ENCODE measurements at regions not wholly inside any gene's neighbourhood (a gene's known extent, or its start where the extent isn't known, plus 50 kb on each side); places are given as distances from the start of the nearest gene placed in this dataset.

DNA sequence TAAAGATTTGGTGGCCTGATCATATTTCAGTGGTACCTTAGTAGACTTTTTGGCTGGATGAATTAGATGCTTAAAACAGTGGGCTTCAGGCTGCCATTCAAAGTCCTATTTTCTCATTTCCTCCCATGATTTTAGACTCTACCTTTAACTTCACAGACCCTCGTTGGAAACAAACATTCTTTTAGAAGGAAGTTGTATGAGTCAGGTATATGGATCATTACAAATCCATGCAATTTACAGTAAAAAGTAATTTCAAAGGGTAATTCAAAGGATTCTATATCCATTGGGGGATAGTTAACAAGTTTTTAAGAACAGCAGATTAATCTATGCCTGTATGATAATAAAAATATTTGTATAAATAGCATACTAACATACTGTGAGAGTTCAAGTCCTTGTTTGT lies 216.9 kb upstream of the RRP15 start:
- TF ChIP-seq, protein P1, sequence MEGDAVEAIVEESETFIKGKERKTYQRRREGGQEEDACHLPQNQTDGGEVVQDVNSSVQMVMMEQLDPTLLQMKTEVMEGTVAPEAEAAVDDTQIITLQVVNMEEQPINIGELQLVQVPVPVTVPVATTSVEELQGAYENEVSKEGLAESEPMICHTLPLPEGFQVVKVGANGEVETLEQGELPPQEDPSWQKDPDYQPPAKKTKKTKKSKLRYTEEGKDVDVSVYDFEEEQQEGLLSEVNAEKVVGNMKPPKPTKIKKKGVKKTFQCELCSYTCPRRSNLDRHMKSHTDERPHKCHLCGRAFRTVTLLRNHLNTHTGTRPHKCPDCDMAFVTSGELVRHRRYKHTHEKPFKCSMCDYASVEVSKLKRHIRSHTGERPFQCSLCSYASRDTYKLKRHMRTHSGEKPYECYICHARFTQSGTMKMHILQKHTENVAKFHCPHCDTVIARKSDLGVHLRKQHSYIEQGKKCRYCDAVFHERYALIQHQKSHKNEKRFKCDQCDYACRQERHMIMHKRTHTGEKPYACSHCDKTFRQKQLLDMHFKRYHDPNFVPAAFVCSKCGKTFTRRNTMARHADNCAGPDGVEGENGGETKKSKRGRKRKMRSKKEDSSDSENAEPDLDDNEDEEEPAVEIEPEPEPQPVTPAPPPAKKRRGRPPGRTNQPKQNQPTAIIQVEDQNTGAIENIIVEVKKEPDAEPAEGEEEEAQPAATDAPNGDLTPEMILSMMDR (IDR thresholded peaks at IDR 0.05; ENCODE audit: borderline replicate concordance, extremely low read depth, low read length, poor library complexity, severe bottlenecking): no peak
- TF ChIP-seq EZH2 (IDR thresholded peaks at IDR 0.05; ENCODE audit: borderline replicate concordance, low read depth, low read length, severe bottlenecking): no peak

All from DND-41 (cell line).